ENCODE measurements at regions not wholly inside any gene's neighbourhood (a gene's known extent, or its start where the extent isn't known, plus 50 kb on each side); places are given as distances from the start of the nearest gene placed in this dataset.

DNA sequence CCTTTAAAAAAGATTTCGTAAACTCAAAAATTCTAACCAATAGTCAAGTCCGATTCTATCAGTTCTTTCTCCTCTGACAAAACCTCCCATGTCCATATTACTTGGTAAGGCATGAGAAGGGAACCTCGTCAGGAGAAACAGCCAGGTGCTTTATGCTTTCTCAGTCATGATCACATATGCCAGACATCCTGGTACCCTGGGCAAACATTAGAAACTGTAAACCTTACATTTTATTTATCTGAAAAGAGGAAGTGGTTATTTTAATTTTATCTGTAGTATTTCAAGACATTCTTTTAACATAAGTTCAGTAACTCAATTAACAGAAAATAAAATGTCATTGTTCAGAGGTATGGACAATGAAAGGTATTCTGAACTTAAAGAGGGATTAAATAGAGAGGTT, 474.8 kb upstream of the GBE1 start:
- no peaks in the 10 kb centered on the region for H3K4me1 ChIP-seq (replicated peaks in 1 of 2; ENCODE audit: control insufficient read depth in 2 of 2, insufficient read depth in 2 of 2, low read length in 2 of 2)
- H3K4me3 ChIP-seq: no peak overlapping the region
- no peaks in the 10 kb centered on the region for H4K20me1 ChIP-seq (replicated peaks; ENCODE audit: control insufficient read depth, insufficient read depth, low read length)
- ChIA-PET POLR2A (no interaction called here), CTCF (ENCODE audit: low intra/inter-chr PET ratio) (no interaction called here)
- no peaks in the 10 kb centered on the region for H3K27me3 ChIP-seq (ENCODE audit: control insufficient read depth in 2 of 2, insufficient read depth in 2 of 2, low read length in 2 of 2)
- DNase-seq (ENCODE audit: extremely low read depth in 1 of 4, low spot score in 3 of 4) (no peak), FAIRE-seq (no peak), ATAC-seq (no peak)
- BruUV-seq (replicated peaks): no TSS peak
- TF ChIP-seq, protein P1, sequence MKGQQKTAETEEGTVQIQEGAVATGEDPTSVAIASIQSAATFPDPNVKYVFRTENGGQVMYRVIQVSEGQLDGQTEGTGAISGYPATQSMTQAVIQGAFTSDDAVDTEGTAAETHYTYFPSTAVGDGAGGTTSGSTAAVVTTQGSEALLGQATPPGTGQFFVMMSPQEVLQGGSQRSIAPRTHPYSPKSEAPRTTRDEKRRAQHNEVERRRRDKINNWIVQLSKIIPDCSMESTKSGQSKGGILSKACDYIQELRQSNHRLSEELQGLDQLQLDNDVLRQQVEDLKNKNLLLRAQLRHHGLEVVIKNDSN (CRISPR knock-in tag; IDR thresholded peaks at IDR 0.05): no peak
- no peak for TF ChIP-seq MECOM (CRISPR knock-in tag; IDR thresholded peaks at IDR 0.05)
- no peak for TF ChIP-seq ZNF324 (CRISPR knock-in tag; IDR thresholded peaks at IDR 0.05)
- no peak for TF ChIP-seq SNRNP70 (optimal IDR thresholded peaks at IDR 0.05; ENCODE audit: low read depth, low read length)
- TF ChIP-seq ZNF583 (CRISPR knock-in tag; IDR thresholded peaks at IDR 0.05): no peak
- TF ChIP-seq, protein P2, sequence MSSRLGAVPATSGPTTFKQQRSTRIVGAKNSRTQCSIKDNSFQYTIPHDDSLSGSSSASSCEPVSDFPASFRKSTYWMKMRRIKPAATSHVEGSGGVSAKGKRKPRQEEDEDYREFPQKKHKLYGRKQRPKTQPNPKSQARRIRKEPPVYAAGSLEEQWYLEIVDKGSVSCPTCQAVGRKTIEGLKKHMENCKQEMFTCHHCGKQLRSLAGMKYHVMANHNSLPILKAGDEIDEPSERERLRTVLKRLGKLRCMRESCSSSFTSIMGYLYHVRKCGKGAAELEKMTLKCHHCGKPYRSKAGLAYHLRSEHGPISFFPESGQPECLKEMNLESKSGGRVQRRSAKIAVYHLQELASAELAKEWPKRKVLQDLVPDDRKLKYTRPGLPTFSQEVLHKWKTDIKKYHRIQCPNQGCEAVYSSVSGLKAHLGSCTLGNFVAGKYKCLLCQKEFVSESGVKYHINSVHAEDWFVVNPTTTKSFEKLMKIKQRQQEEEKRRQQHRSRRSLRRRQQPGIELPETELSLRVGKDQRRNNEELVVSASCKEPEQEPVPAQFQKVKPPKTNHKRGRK (tag; IDR thresholded peaks at IDR 0.05): no peak
- TF ChIP-seq NFIC (IDR thresholded peaks at IDR 0.05): no peak
- TF ChIP-seq BRCA1 (IDR thresholded peaks at IDR 0.05): no peak
- TF ChIP-seq BRCA1 (CRISPR knock-in tag; IDR thresholded peaks at IDR 0.05): no peak
- no peak for TF ChIP-seq TAL1 (IDR thresholded peaks at IDR 0.05)
- H2AFZ ChIP-seq (ENCODE audit: low read depth, low read length): no peak overlapping the region
- H3K27ac ChIP-seq (ENCODE audit: extremely low read depth, low read depth, low read length): no peak overlapping the region
- no peaks in the 10 kb centered on the region for H3K9me1 ChIP-seq (ENCODE audit: control insufficient read depth, insufficient read depth, low read length)
- no peak overlapping the region for H3K4me2 ChIP-seq (ENCODE audit: insufficient read depth, low read length)
- no peaks in the 10 kb centered on the region for H3K9me3 ChIP-seq (replicated peaks; ENCODE audit: control insufficient read depth, insufficient read depth, low read depth, low read length)
- 0% methylated on average over 3 of the region's 3 CpGs for WGBS (ENCODE audit: insufficient coverage, low coverage, missing lambda C conversion rate)
- H3K36me3 ChIP-seq (ENCODE audit: control insufficient read depth, insufficient read depth, low read length): no peaks in the 10 kb centered on the region
- no peak overlapping the region for H3K9ac ChIP-seq (ENCODE audit: insufficient read depth in 1 of 2, low read depth in 2 of 2, low read length in 2 of 2)
- intact Hi-C loops (cut with micrococcal nuclease) (no loop called here), in situ Hi-C loops (cut with MboI) (no loop called here)
- no peaks in the 10 kb centered on the region for H3K79me2 ChIP-seq (ENCODE audit: control insufficient read depth, insufficient read depth, low read length)
